Prostate gland (tissue), 2 donors: ENCODE measurements at regions not wholly inside any gene's neighbourhood (a gene's known extent, or its start where the extent isn't known, plus 50 kb on each side); places are given as distances from the start of the nearest gene placed in this dataset.

Source experiments
- DNase-seq: peaks from one replicate; pipeline ENCODE4 v3.0.0-alpha.2; 2019; ENCODE audit warnings: low spot score
- H3K27ac ChIP-seq, 2 donors: fragments of 200-600 bp; sonication (generic); 2 replicates each; pipeline ENCODE4 v1.5.1; 2017 to 2019
- H3K27me3 ChIP-seq: fragments of 200-600 bp; sonication (generic); replicated peaks from 2 replicates; pipeline ENCODE4 v1.5.1; 2019; ENCODE audit not compliant: insufficient read depth
- H3K36me3 ChIP-seq, 2 donors: fragments of 200-600 bp; sonication (generic); 1 replicate in 1 of 2; 2 replicates in 1 of 2; pipeline versions ENCODE4 v1.5.1 to v1.8.1; 2017 to 2019
- H3K4me1 ChIP-seq: fragments of 200-600 bp; sonication (generic); replicated peaks from 2 replicates; pipeline ENCODE4 v1.5.1; 2019
- H3K4me3 ChIP-seq, 2 donors: fragments of 200-600 bp; sonication (generic); 2 replicates each; pipeline ENCODE4 v1.5.1; 2017 to 2019
- H3K9me3 ChIP-seq: fragments of 200-600 bp; sonication (generic); 2 replicates; pipeline ENCODE4 v1.5.1; 2017
- POLR2A ChIP-seq: fragments of 450-650 bp; IDR thresholded peaks from one replicate; pipeline ENCODE4 v1.6.1; 2016; ENCODE audit warnings: antibody characterized with exemption, mild to moderate bottlenecking
- POLR2AphosphoS5 ChIP-seq: sonication (generic); formaldehyde crosslinking; IDR thresholded peaks from one replicate; pipeline ENCODE4 v1.6.1; 2017; ENCODE audit warnings: antibody characterized with exemption
- WGBS: methylation state at CpG from one replicate; pipeline ENCODE4 v1.1.5; 2018; 5-methylcytosine and 5-hydroxymethylcytosine counted together
- intact Hi-C: fragments of 100-400 bp; cut with DNase I; formaldehyde crosslinking; loops from one replicate; pipeline ENCODE4 v1.14.2; 2022
- TF ChIP-seq, protein P1 (sequence below), 4 experiments: fragments of 200-600 bp in 2 of 4; fragments of 450-650 bp in 2 of 4; sonication (generic) in 2 of 4; IDR thresholded peaks; 1 replicate in 3 of 4; 2 replicates in 1 of 4; pipeline ENCODE4 v1.5.1; 2016 to 2019; ENCODE audit warnings: antibody characterized with exemption in 4 of 4, mild to moderate bottlenecking in 2 of 4, moderate library complexity in 2 of 4

DNA sequence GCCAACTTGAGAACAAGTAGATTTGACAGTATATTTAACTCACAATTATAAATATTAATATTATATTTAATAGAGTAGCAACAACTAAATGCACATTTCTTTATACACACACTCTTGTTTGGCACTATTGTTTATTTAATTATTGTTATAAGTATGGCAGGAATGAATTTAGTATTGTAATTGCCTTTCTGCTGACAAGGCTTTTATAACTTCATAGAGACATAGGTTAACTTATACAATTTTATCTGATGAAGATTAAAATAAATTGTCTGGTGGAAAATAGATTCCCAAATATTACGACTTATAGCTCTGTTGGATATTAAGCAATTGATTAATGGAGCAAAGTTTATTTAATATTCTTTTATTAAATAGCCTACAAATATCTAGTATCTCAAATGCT, 347.9 kb upstream of the CDH19 start:
- Histone ChIP-seq H3K36me3 (no peaks in the 10 kb centered on the region), H3K27ac (no peak overlapping the region), H3K4me3 (no peak overlapping the region), H3K27me3 (no peaks in the 10 kb centered on the region), H3K4me1 (no peaks in the 10 kb centered on the region), H3K9me3 (no peaks in the 10 kb centered on the region)
- TF ChIP-seq, protein P1, sequence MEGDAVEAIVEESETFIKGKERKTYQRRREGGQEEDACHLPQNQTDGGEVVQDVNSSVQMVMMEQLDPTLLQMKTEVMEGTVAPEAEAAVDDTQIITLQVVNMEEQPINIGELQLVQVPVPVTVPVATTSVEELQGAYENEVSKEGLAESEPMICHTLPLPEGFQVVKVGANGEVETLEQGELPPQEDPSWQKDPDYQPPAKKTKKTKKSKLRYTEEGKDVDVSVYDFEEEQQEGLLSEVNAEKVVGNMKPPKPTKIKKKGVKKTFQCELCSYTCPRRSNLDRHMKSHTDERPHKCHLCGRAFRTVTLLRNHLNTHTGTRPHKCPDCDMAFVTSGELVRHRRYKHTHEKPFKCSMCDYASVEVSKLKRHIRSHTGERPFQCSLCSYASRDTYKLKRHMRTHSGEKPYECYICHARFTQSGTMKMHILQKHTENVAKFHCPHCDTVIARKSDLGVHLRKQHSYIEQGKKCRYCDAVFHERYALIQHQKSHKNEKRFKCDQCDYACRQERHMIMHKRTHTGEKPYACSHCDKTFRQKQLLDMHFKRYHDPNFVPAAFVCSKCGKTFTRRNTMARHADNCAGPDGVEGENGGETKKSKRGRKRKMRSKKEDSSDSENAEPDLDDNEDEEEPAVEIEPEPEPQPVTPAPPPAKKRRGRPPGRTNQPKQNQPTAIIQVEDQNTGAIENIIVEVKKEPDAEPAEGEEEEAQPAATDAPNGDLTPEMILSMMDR (IDR thresholded peaks at IDR 0.05): no peak
- no peak for TF ChIP-seq POLR2A
- no peak for DNase-seq
- intact Hi-C loops: no loop called here
- 65% methylated on average over 1 of the region's 1 CpG for WGBS

DNA sequence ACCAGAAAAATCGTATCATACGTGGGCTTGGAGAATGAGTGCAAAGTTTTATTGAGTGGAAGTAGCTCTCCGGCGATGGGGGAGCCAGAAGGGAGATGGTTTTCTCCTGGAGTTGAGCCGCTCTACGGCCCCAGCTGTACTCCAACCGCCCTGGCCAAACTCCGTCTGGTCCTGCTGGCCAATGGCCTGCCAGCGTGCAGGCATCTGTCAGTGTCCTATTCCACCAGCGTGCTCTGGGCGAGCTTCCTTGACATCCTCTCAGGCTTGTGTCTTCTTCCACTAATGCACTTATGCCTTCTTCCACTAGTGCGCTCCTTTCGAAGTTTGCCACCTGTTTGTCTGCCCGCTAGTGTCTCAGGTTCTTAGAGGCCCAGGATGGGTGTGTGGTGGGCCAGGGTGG, 345.5 kb upstream of the CDH19 start:
- intact Hi-C loops: no loop called here
- Histone ChIP-seq H3K9me3 (no peaks in the 10 kb centered on the region), H3K36me3 (no peaks in the 10 kb centered on the region), H3K4me3 (no peak overlapping the region), H3K27me3 (no peaks in the 10 kb centered on the region), H3K4me1 (no peaks in the 10 kb centered on the region), H3K27ac (no peak overlapping the region)
- WGBS: 93% methylated on average over 14 of the region's 14 CpGs
- no peak for DNase-seq
- no peak for TF ChIP-seq POLR2AphosphoS5
- TF ChIP-seq POLR2A: no peak
- TF ChIP-seq, protein P1 (IDR thresholded peaks at IDR 0.05): no peak

DNA sequence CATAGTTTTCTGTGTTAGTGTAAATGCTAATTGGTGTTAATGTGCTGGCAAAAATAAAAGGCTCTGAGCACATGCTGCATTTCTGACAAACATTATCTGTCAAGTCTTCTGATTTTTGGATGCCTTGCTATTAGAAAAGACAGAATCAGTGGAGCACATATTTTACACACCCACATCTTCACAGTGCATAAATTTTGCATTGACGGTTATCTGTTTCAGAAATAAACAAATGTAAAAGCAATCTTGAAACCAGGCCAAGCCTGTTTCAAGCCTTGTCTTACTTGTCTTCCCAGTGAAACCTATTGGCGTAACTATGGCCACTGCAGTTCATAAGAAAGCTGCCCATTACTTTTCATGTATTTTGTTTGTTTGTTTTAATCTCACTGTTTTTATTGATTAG, 333.7 kb upstream of the CDH19 start:
- H3K4me3 ChIP-seq: no peak overlapping the region
- DNase-seq: no peak
- H3K4me1 ChIP-seq: no peaks in the 10 kb centered on the region
- 80% methylated on average over 2 of the region's 2 CpGs for WGBS
- intact Hi-C loops: no loop called here
- H3K9me3 ChIP-seq: no peaks in the 10 kb centered on the region
- no peak overlapping the region for H3K27ac ChIP-seq
- H3K27me3 ChIP-seq: no peaks in the 10 kb centered on the region
- no peaks in the 10 kb centered on the region for H3K36me3 ChIP-seq
- TF ChIP-seq, protein P1 (IDR thresholded peaks at IDR 0.05): no peak
- TF ChIP-seq POLR2A: no peak
- no peak for TF ChIP-seq POLR2AphosphoS5

DNA sequence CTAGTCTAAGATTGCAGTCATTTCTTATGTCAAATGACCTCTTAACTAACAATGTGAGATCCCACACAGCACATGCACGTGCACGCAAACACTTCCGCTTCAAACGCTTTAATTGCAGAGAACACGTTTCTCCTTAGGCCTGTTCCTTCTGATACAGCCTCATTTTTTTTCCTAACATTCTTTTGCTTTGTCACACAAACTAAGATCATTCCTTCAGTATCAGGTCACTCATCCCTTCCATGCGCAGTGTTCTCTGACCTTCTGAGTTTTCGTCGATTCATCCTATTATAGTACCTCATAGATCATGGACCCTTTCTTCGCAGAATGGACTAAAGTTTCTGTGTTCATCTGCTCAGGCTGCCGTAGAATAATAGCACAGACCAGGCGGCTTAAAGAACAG, 327.1 kb upstream of the CDH19 start:
- Histone ChIP-seq H3K27me3 (no peaks in the 10 kb centered on the region), H3K9me3 (no peaks in the 10 kb centered on the region), H3K36me3 (no peaks in the 10 kb centered on the region), H3K4me1 (no peaks in the 10 kb centered on the region), H3K4me3 (no peak overlapping the region), H3K27ac (no peak overlapping the region)
- 87% methylated on average over 11 of the region's 11 CpGs for WGBS
- TF ChIP-seq, protein P1 (IDR thresholded peaks at IDR 0.05): no peak
- TF ChIP-seq POLR2A (no peak), POLR2AphosphoS5 (no peak)
- DNase-seq: no peak
- intact Hi-C loops: no loop called here

DNA sequence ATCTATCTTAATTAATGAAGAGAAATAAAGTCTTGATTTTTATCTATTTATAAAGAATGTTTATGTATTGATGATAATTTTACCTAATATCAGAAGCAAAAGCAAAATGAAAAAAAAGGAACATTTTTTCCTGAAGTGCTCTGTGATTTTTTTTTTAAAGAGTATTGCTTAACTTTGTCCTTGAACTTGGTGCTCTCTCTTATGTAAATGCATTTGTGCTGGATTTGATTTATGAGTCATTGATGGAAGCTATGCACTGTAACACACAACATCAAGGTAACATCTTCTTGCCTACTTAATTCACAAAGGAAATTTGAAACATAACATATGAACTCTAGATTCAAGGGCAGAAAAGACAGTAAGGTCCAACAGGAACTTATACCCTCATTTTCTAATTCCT, 312.9 kb upstream of the CDH19 start:
- intact Hi-C loops: no loop called here
- TF ChIP-seq POLR2A: no peak
- TF ChIP-seq, protein P1 (IDR thresholded peaks at IDR 0.05): no peak
- no peak for TF ChIP-seq POLR2AphosphoS5
- DNase-seq: no peak
- H3K9me3 ChIP-seq: no peaks in the 10 kb centered on the region
- no peak overlapping the region for H3K27ac ChIP-seq
- no peaks in the 10 kb centered on the region for H3K36me3 ChIP-seq
- no peak overlapping the region for H3K4me3 ChIP-seq
- H3K27me3 ChIP-seq: no peaks in the 10 kb centered on the region
- no peaks in the 10 kb centered on the region for H3K4me1 ChIP-seq
